Fibroblast of lung (primary cell): ENCODE measurements at regions not wholly inside any gene's neighbourhood (a gene's known extent, or its start where the extent isn't known, plus 50 kb on each side); places are given as distances from the start of the nearest gene placed in this dataset.
A peak's percentile ranks its signal among the peaks of the same experiment; 100 is the strongest.

Source experiments
- DNase-seq, 2 donors: peaks; one replicate each; pipeline versions ENCODE4 v3.0.0 to v3.0.0-alpha.2; 2010; ENCODE audit warnings: low read depth in 2 of 2
- H2AFZ ChIP-seq: 2 replicates; pipeline ENCODE4 v1.5.1; 2012; ENCODE audit warnings: low read length, control low read depth, inconsistent platforms
- H3K27ac ChIP-seq: 2 replicates; pipeline ENCODE4 v1.5.1; 2011; ENCODE audit warnings: low read length, control low read depth; ENCODE audit not compliant: insufficient read depth
- H3K27me3 ChIP-seq: 2 replicates; pipeline ENCODE4 v1.5.1; 2011; ENCODE audit warnings: mild to moderate bottlenecking, low read length; ENCODE audit not compliant: control insufficient read depth, insufficient read depth
- H3K36me3 ChIP-seq: 2 replicates; pipeline ENCODE4 v1.5.1; 2011; ENCODE audit warnings: low read length; ENCODE audit not compliant: control insufficient read depth, insufficient read depth
- H3K4me1 ChIP-seq: 2 replicates; pipeline ENCODE4 v1.5.1; 2011; ENCODE audit warnings: low read length; ENCODE audit not compliant: control insufficient read depth, insufficient read depth; ENCODE audit errors: extremely low read depth
- H3K4me2 ChIP-seq: 2 replicates; pipeline ENCODE4 v1.5.1; 2011; ENCODE audit warnings: low read length, control low read depth; ENCODE audit not compliant: insufficient read depth; ENCODE audit errors: extremely low read depth
- H3K4me3 ChIP-seq, 4 experiments: fragments of 200-600 bp in 1 of 4; sonication (generic) in 1 of 4; replicated peaks in 1 of 4; 2 replicates each; pipeline ENCODE4 v1.5.1; 2011 to 2016; ENCODE audit warnings: low read length in 4 of 4, low read depth in 3 of 4, mild to moderate bottlenecking in 3 of 4, control low read depth in 2 of 4, inconsistent platforms in 1 of 4, mixed read lengths in 1 of 4; ENCODE audit not compliant: insufficient read depth in 1 of 4; ENCODE audit errors: control extremely low read depth in 1 of 4
- H3K79me2 ChIP-seq: 2 replicates; pipeline ENCODE4 v1.5.1; 2012; ENCODE audit warnings: mild to moderate bottlenecking, low read length, inconsistent platforms; ENCODE audit not compliant: control insufficient read depth, insufficient read depth
- H3K9ac ChIP-seq: 2 replicates; pipeline ENCODE4 v1.5.1; 2011; ENCODE audit warnings: mild to moderate bottlenecking, low read length, control low read depth; ENCODE audit not compliant: insufficient read depth
- H3K9me3 ChIP-seq: 2 replicates; pipeline ENCODE4 v1.5.1; 2012; ENCODE audit warnings: low read depth, low read length; ENCODE audit not compliant: control insufficient read depth, insufficient read depth
- H4K20me1 ChIP-seq: 2 replicates; pipeline ENCODE4 v1.5.1; 2011; ENCODE audit warnings: low read length; ENCODE audit not compliant: control insufficient read depth, insufficient read depth; ENCODE audit errors: extremely low read depth
- CTCF ChIP-seq, 2 donors: IDR thresholded peaks in 1 of 2; conservative IDR thresholded peaks in 1 of 2; 1 replicate in 1 of 2; 2 replicates in 1 of 2; pipeline ENCODE4 v1.5.1; 2011 to 2012; ENCODE audit warnings: low read length in 2 of 2, control low read depth in 1 of 2, inconsistent platforms in 1 of 2, low read depth in 1 of 2, mild to moderate bottlenecking in 1 of 2
- EZH2 ChIP-seq: IDR thresholded peaks from 2 replicates; pipeline ENCODE4 v1.5.1; 2012; ENCODE audit warnings: low read length, control low read depth, mild to moderate bottlenecking; ENCODE audit errors: missing control alignments

DNA sequence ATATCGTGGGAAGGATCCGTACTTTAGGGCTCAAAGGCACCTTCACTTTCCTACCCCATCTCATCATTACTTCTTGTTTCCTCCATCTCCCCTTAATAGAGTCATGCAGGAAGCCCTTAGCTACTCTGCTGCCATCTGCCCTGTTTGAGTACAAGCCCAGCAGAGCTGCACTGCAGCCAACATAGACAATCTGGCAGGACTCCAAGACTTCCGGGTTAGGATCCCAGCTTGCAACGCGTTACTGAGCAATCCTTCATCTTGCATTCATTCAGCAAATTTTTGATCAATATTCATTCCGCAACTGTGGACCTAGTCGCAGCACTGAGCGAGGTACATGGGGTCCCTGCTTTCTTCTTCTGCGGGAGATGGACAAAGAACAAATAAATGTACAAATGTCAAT is 344.9 kb downstream of the BCOR start:
- Histone ChIP-seq H3K79me2 (no peaks in the 10 kb centered on the region), H3K9me3 (no peaks in the 10 kb centered on the region), H3K27me3 (no peaks in the 10 kb centered on the region), H3K36me3 (no peaks in the 10 kb centered on the region), H2AFZ (no peak overlapping the region), H3K4me3 (no peak overlapping the region), H4K20me1 (no peaks in the 10 kb centered on the region), H3K27ac (no peak overlapping the region), H3K4me2 (no peak overlapping the region), H3K9ac (no peak overlapping the region), H3K4me1 (peaks cover 7% of the 10 kb centered on the region)
- peak in 1 of 2 donors; percentile 43 for DNase-seq
- TF ChIP-seq CTCF (conservative IDR thresholded peaks at IDR 0.05 in 1 of 2, IDR thresholded peaks at IDR 0.05 in 1 of 2; ENCODE audit: low read depth in 1 of 2, low read length in 2 of 2): no peak
- TF ChIP-seq EZH2: no peak

DNA sequence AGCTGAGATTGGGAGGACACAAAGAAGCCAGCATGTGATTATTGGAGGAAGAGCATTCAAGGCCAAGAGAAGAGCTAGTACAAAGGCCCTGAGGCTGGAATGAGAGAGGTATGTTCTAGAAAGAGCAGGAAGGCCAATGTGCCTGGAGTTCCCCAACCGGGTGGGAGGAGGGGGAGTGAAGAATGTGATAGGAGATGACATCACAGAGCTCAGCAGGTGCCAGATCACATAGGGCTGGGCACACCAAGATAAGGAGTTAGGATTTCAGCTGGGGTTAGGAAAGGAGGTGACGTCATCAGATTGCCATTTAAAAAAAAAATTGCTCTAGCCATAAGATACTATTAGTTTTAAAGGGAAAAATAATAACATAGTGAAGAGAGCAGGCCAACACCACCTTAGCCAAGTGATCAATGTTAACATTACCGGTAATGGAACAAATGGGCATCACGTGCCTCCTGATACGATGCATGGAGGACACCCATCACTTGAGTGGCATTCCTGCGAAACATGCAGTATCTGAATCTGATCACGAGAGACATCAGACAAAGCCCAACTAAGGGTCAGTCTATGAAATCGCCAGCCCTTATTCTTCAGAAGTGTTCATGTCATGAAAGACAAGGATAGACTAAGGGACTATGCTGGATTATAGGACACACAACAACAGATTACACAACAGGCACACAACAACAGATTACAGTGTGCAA is 344.3 kb downstream of the BCOR start:
- Histone ChIP-seq H3K79me2 (no peaks in the 10 kb centered on the region), H3K4me1 (peaks cover 7% of the 10 kb centered on the region), H3K9me3 (no peaks in the 10 kb centered on the region), H3K27me3 (no peaks in the 10 kb centered on the region), H3K27ac (no peak overlapping the region), H4K20me1 (no peaks in the 10 kb centered on the region), H3K4me3 (no peak overlapping the region), H3K4me2 (no peak overlapping the region), H3K9ac (no peak overlapping the region), H3K36me3 (no peaks in the 10 kb centered on the region), H2AFZ (no peak overlapping the region)
- DNase-seq: peak in 1 of 2 donors; percentile 66
- TF ChIP-seq EZH2 (no peak), CTCF (conservative IDR thresholded peaks at IDR 0.05 in 1 of 2, IDR thresholded peaks at IDR 0.05 in 1 of 2; ENCODE audit: low read depth in 1 of 2, low read length in 2 of 2) (no peak)

DNA sequence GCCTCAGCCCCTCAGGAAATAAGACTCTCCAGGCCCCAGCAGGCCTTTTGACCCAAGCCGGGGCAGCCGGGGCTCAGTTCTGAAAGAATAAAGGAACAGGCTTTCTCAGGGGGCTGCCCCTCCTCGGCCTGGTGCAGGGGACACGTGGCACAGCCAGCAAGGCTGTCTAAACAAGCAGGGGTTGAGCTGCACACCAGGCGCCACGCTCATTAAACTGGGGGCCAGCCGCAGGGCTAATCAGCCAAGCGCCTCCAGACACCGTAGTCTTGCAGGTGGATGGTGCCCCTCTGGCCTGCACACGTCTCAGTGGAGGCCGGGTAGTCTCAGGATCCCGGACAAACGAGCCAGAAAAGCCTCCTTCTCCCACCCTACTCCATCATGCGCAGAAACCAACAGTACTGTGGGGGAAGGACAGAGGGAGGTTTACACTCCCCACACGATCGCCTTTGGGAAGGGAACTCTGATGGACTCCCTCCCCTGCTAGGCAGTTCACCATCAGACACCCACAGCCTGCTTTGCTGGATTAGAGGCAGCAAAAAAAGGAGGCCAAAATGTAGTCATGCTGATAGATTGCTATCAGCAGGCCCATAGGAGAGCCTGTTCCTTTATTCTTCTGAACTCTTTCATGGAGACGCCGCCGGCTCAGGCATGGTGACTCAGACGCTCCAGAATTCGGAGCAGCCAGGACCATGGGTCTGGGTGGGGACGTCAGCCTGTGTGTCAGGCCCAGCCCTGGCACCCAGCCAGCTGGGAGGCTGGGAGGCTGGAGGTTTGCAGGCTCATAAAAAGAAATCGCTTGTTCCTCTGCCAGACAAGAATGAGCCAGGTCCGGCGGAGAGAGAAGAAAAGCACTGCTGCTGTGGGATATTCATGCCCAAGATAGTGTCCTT is 342.4 kb downstream of the BCOR start:
- peak overlapping the region; percentile 64 for H3K4me2 ChIP-seq
- H3K36me3 ChIP-seq: no peaks in the 10 kb centered on the region
- peak overlapping the region; percentile 54 for H2AFZ ChIP-seq
- no peak for TF ChIP-seq CTCF (conservative IDR thresholded peaks at IDR 0.05 in 1 of 2, IDR thresholded peaks at IDR 0.05 in 1 of 2; ENCODE audit: low read depth in 1 of 2, low read length in 2 of 2)
- no peak for TF ChIP-seq EZH2
- no peaks in the 10 kb centered on the region for H4K20me1 ChIP-seq
- H3K27me3 ChIP-seq: no peaks in the 10 kb centered on the region
- H3K4me1 ChIP-seq: peaks cover 11% of the 10 kb centered on the region
- no peaks in the 10 kb centered on the region for H3K79me2 ChIP-seq
- no peaks in the 10 kb centered on the region for H3K9me3 ChIP-seq
- DNase-seq: peak; percentile 93 to 96
- peak overlapping the region; percentile 72 for H3K27ac ChIP-seq
- H3K4me3 ChIP-seq: no peak overlapping the region
- H3K9ac ChIP-seq: no peak overlapping the region
